ENCODE measurements at regions not wholly inside any gene's neighbourhood (a gene's known extent, or its start where the extent isn't known, plus 50 kb on each side); places are given as distances from the start of the nearest gene placed in this dataset.

GRCh38 chr5:128791312-128791711 lies 174.0 kb upstream of the SLC27A6 start:
- no peaks in the 10 kb centered on the region for H3K36me3 ChIP-seq (ENCODE audit: control insufficient read depth, insufficient read depth, low read length)
- H3K27me3 ChIP-seq (ENCODE audit: control insufficient read depth, insufficient read depth, low read length) = peaks cover under 1% of the 10 kb centered on the region; the same call in 1 of the 2 replicates
- CTCF ChIA-PET = no interaction called here
- POLR2A ChIA-PET = no interaction called here
- TF ChIP-seq CTCF (IDR thresholded peaks at IDR 0.05; ENCODE audit: insufficient read depth, low read depth, low read length) = no peak
- no peak for DNase-seq (ENCODE audit: low read depth)
- no peak overlapping the region for H3K4me3 ChIP-seq (ENCODE audit: low read depth, low read length)

DNA sequence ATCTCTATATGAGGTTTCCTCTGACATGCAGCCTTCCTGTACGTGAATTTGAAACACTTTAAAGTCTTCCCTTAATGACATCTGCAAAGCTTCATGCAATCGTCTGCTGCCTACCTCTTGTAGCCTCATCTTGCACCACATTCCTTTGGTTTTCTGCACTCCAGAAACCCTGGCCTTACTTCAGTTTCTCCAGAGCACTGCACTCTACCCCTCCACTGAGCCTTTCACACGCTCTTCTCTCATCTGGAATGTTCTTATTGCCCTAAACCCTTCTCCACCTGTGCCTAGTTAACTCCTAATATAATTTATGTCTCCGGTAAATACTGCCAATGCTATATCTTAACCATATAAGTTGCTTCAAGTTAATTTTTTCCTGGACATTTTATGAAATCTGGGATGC lies 168.8 kb upstream of the SLC27A6 start:
- no peak for TF ChIP-seq CTCF (IDR thresholded peaks at IDR 0.05; ENCODE audit: insufficient read depth, low read depth, low read length)
- ChIA-PET CTCF (no interaction called here), POLR2A (no interaction called here)
- no peak overlapping the region for H3K4me3 ChIP-seq (ENCODE audit: low read depth, low read length)
- H3K36me3 ChIP-seq (ENCODE audit: control insufficient read depth, insufficient read depth, low read length) = no peaks in the 10 kb centered on the region
- DNase-seq (ENCODE audit: low read depth) = no peak
- peaks cover 3% of the 10 kb centered on the region; the same call in 1 of the 2 replicates for H3K27me3 ChIP-seq (ENCODE audit: control insufficient read depth, insufficient read depth, low read length)

- no peak for DNase-seq (ENCODE audit: low read depth)
- TF ChIP-seq CTCF (IDR thresholded peaks at IDR 0.05; ENCODE audit: insufficient read depth, low read depth, low read length) = no peak
- Histone ChIP-seq H3K36me3 (ENCODE audit: control insufficient read depth, insufficient read depth, low read length) (no peaks in the 10 kb centered on the region), H3K27me3 (ENCODE audit: control insufficient read depth, insufficient read depth, low read length) (peaks cover 3% of the 10 kb centered on the region; the same call in 1 of the 2 replicates), H3K4me3 (ENCODE audit: low read depth, low read length) (no peak overlapping the region)
- ChIA-PET CTCF (interaction anchor here (0.6 kb wide), 1 partner anchor 35 kb away, joined by 3 read pairs; no protein-coding TSS in a partner anchor), POLR2A (no interaction called here)
Measured at GRCh38 chr5:128798871-128799270, 166.4 kb upstream of the SLC27A6 start.

GRCh38 chr5:128799945-128800344 lies 165.3 kb upstream of the SLC27A6 start:
- peaks cover 3% of the 10 kb centered on the region; the same call in 1 of the 2 replicates for H3K27me3 ChIP-seq (ENCODE audit: control insufficient read depth, insufficient read depth, low read length)
- ChIA-PET CTCF (no interaction called here), POLR2A (no interaction called here)
- no peak overlapping the region for H3K4me3 ChIP-seq (ENCODE audit: low read depth, low read length)
- no peaks in the 10 kb centered on the region for H3K36me3 ChIP-seq (ENCODE audit: control insufficient read depth, insufficient read depth, low read length)
- DNase-seq (ENCODE audit: low read depth) = no peak
- TF ChIP-seq CTCF (IDR thresholded peaks at IDR 0.05; ENCODE audit: insufficient read depth, low read depth, low read length) = no peak

DNA sequence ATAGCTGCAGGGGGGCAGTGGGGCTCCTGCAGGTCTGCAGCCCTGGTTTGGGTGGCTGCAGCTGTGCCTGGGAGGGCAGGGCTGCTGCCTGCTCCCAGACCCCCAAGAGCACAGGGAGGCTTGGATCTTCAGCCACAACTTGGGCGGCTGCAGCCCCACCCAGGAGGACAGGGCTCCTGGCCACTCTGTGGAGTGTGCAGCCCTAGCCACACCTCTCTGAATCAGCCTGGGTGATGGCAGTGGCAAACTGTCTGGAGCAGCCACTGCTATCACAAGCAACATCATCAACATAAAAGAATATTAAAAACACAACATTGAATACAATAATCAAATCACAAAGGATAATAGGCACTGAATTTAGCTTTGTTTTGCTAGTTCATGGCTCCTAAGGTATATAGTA lies 164.9 kb upstream of the SLC27A6 start:
- Histone ChIP-seq H3K36me3 (ENCODE audit: control insufficient read depth, insufficient read depth, low read length) (no peaks in the 10 kb centered on the region), H3K4me3 (ENCODE audit: low read depth, low read length) (no peak overlapping the region), H3K27me3 (ENCODE audit: control insufficient read depth, insufficient read depth, low read length) (peaks cover 3% of the 10 kb centered on the region; the same call in 1 of the 2 replicates)
- CTCF ChIA-PET = no interaction called here
- no peak for TF ChIP-seq CTCF (IDR thresholded peaks at IDR 0.05; ENCODE audit: insufficient read depth, low read depth, low read length)
- DNase-seq (ENCODE audit: low read depth) = no peak
- POLR2A ChIA-PET = no interaction called here

Data from BJ (cell line).